ENCODE measurements at regions not wholly inside any gene's neighbourhood (a gene's known extent, or its start where the extent isn't known, plus 50 kb on each side); places are given as distances from the start of the nearest gene placed in this dataset.

- DNase-seq (ENCODE audit: low read depth) = no peak
- no peak for TF ChIP-seq CTCF (conservative IDR thresholded peaks at IDR 0.05; ENCODE audit: low read depth, low read length)
Observed at GRCh38 chr4:188221090-188221489, 81.8 kb downstream of the TRIML1 start.

GRCh38 chr4:188228279-188228678, 89.0 kb downstream of the TRIML1 start:
- no peak for TF ChIP-seq CTCF (conservative IDR thresholded peaks at IDR 0.05; ENCODE audit: low read depth, low read length)
- no peak overlapping the region for H3K4me3 ChIP-seq (ENCODE audit: low read depth, low read length)
- no peak for DNase-seq (ENCODE audit: low read depth)

More at GRCh38 chr4:188221090-188221489, 81.8 kb downstream of the TRIML1 start:
- H3K4me3 ChIP-seq (ENCODE audit: low read depth, low read length) = no peak overlapping the region

GRCh38 chr4:188232428-188232827, 93.2 kb downstream of the TRIML1 start:
- no peak overlapping the region for H3K4me3 ChIP-seq (ENCODE audit: low read depth, low read length)
- DNase-seq (ENCODE audit: low read depth) = no peak
- TF ChIP-seq CTCF (conservative IDR thresholded peaks at IDR 0.05; ENCODE audit: low read depth, low read length) = no peak

DNA sequence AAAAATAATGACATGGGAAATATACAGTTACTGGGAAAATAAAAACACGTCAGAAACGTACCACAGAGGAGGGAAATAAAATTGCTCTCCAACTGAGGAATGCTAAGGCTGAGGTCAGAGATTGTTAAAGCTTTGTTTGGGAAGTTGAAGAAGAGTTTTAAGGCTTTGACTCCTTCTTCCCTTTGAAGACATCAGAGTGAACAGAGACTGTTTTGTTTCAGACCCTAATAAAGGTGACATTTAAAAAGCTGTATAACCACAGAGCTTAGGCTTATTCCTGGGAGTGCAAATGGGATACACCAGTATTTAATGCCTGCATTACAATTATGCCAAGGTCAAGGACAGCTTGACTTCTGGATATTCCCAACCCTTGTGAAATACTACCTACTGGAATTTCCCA, 102.8 kb downstream of the TRIML1 start:
- no peak for DNase-seq (ENCODE audit: low read depth)
- H3K4me3 ChIP-seq (ENCODE audit: low read depth, low read length) = no peak overlapping the region
- TF ChIP-seq CTCF (conservative IDR thresholded peaks at IDR 0.05; ENCODE audit: low read depth, low read length) = no peak

GRCh38 chr4:188245651-188246050, 106.4 kb downstream of the TRIML1 start:
- no peak for TF ChIP-seq CTCF (conservative IDR thresholded peaks at IDR 0.05; ENCODE audit: low read depth, low read length)
- no peak for DNase-seq (ENCODE audit: low read depth)
- no peak overlapping the region for H3K4me3 ChIP-seq (ENCODE audit: low read depth, low read length)

GRCh38 chr4:188246488-188246887, 107.2 kb downstream of the TRIML1 start:
- no peak for DNase-seq (ENCODE audit: low read depth)
- TF ChIP-seq CTCF (conservative IDR thresholded peaks at IDR 0.05; ENCODE audit: low read depth, low read length) = peak; percentile 4

GRCh38 chr4:188254211-188254610, 115.0 kb downstream of the TRIML1 start:
- DNase-seq (ENCODE audit: low read depth) = no peak
- TF ChIP-seq CTCF (conservative IDR thresholded peaks at IDR 0.05; ENCODE audit: low read depth, low read length) = no peak
- no peak overlapping the region for H3K4me3 ChIP-seq (ENCODE audit: low read depth, low read length)

More at GRCh38 chr4:188246488-188246887, 107.2 kb downstream of the TRIML1 start:
- no peak overlapping the region for H3K4me3 ChIP-seq (ENCODE audit: low read depth, low read length)
